Endodermal cell (in vitro differentiated cells): ENCODE measurements at regions not wholly inside any gene's neighbourhood (a gene's known extent, or its start where the extent isn't known, plus 50 kb on each side); places are given as distances from the start of the nearest gene placed in this dataset.

ENCODE experiments used
- DNase-seq: peaks from one replicate; pipeline ENCODE4 v3.0.0-alpha.2; 2017
- H3K27ac ChIP-seq: 2 replicates; pipeline ENCODE4 v1.5.1; 2013; ENCODE audit warnings: mild to moderate bottlenecking, low read depth, low read length, moderate library complexity
- H3K27me3 ChIP-seq: 2 replicates; pipeline ENCODE4 v1.6.1; 2013; ENCODE audit warnings: mild to moderate bottlenecking, low read length, moderate library complexity; ENCODE audit not compliant: insufficient read depth, control insufficient read depth, poor library complexity, severe bottlenecking
- H3K36me3 ChIP-seq: 2 replicates; pipeline ENCODE4 v1.7.0; 2013; ENCODE audit warnings: mild to moderate bottlenecking, low read length, moderate library complexity; ENCODE audit not compliant: control insufficient read depth, insufficient read depth
- H3K4me1 ChIP-seq: one replicate; pipeline ENCODE4 v1.7.0; 2013; ENCODE audit warnings: low read length; ENCODE audit not compliant: control insufficient read depth, insufficient read depth
- H3K4me3 ChIP-seq: 2 replicates; pipeline ENCODE4 v1.5.1; 2013; ENCODE audit warnings: mild to moderate bottlenecking, low read length, moderate library complexity
- H3K9ac ChIP-seq: 2 replicates; pipeline ENCODE4 v1.6.1; 2013; ENCODE audit warnings: mild to moderate bottlenecking, low read length, moderate library complexity; ENCODE audit not compliant: poor library complexity, severe bottlenecking; ENCODE audit errors: extremely low read depth
- H3K9me3 ChIP-seq: 2 replicates; pipeline ENCODE4 v1.6.1; 2013; ENCODE audit warnings: mild to moderate bottlenecking, low read length, moderate library complexity; ENCODE audit not compliant: control insufficient read depth
- H3K27ac Mint-ChIP-seq: 2 replicates; pipeline ENCODE4 v1.8.0; 2020; ENCODE audit warnings: mixed read lengths
- H3K27me3 Mint-ChIP-seq: 2 replicates; pipeline ENCODE4 v1.8.0; 2021; ENCODE audit warnings: mild to moderate bottlenecking, mixed read lengths; ENCODE audit not compliant: insufficient read depth
- H3K36me3 Mint-ChIP-seq: 2 replicates; pipeline ENCODE4 v1.8.0; 2020; ENCODE audit warnings: low read depth, mixed read lengths
- H3K4me1 Mint-ChIP-seq: 2 replicates; pipeline ENCODE4 v1.8.0; 2020; ENCODE audit warnings: mixed read lengths
- H3K4me3 Mint-ChIP-seq: 2 replicates; pipeline ENCODE4 v1.8.0; 2020; ENCODE audit warnings: mild to moderate bottlenecking, moderate library complexity, mixed read lengths
- H3K9me3 Mint-ChIP-seq: 2 replicates; pipeline ENCODE4 v1.8.0; 2020; ENCODE audit warnings: mild to moderate bottlenecking, mixed read lengths
- CTCF ChIP-seq: fragments of 200-600 bp; sonication (generic); conservative IDR thresholded peaks from 2 replicates; pipeline ENCODE4 v1.5.0; 2021; ENCODE audit warnings: antibody characterized with exemption, mild to moderate bottlenecking
- WGBS, 2 experiments: methylation state at CpG; one replicate each; pipeline versions ENCODE4 v1.1.5 to v1.1.7; 2013; ENCODE audit warnings: missing lambda C conversion rate in 2 of 2, mixed read lengths in 1 of 2; ENCODE audit not compliant: insufficient coverage in 1 of 2, insufficient read length in 1 of 2; 5-methylcytosine and 5-hydroxymethylcytosine counted together

GRCh38 chr6:167758309-167759023, 68.2 kb upstream of the AFDN start:
- H3K9ac ChIP-seq = no peak overlapping the region
- H3K4me3 ChIP-seq = no peak overlapping the region
- no peaks in the 10 kb centered on the region for H3K36me3 ChIP-seq
- no peaks in the 10 kb centered on the region for H3K9me3 ChIP-seq
- Mint-ChIP-seq H3K4me3 (no peak overlapping the region), H3K36me3 (peaks cover 2% of the 10 kb centered on the region), H3K9me3 (peaks cover 3% of the 10 kb centered on the region), H3K4me1 (peaks cover 11% of the 10 kb centered on the region), H3K27me3 (peaks cover 9% of the 10 kb centered on the region), H3K27ac (no peak overlapping the region)
- peaks cover 2% of the 10 kb centered on the region for H3K4me1 ChIP-seq
- TF ChIP-seq CTCF = peak; percentile 20
- DNase-seq = no peak
- WGBS, 2 experiments = 93 to 96% methylated on average over 11 to 20 of the region's 20 CpGs
- no peak overlapping the region for H3K27ac ChIP-seq
- no peaks in the 10 kb centered on the region for H3K27me3 ChIP-seq

- Mint-ChIP-seq H3K27me3 (peaks cover 5% of the 10 kb centered on the region), H3K9me3 (no peaks in the 10 kb centered on the region), H3K36me3 (no peaks in the 10 kb centered on the region), H3K4me3 (no peak overlapping the region), H3K4me1 (peaks cover 11% of the 10 kb centered on the region), H3K27ac (no peak overlapping the region)
- no peak overlapping the region for H3K27ac ChIP-seq
- H3K4me3 ChIP-seq = no peak overlapping the region
- 97 to 98% methylated on average over 6 to 8 of the region's 8 CpGs for WGBS, 2 experiments
- no peak for TF ChIP-seq CTCF
- H3K9ac ChIP-seq = no peak overlapping the region
- H3K27me3 ChIP-seq = no peaks in the 10 kb centered on the region
- H3K36me3 ChIP-seq = no peaks in the 10 kb centered on the region
- peaks cover 2% of the 10 kb centered on the region for H3K4me1 ChIP-seq
- no peaks in the 10 kb centered on the region for H3K9me3 ChIP-seq
- no peak for DNase-seq
Measured at GRCh38 chr6:167759206-167759605, 67.5 kb upstream of the AFDN start.

DNA sequence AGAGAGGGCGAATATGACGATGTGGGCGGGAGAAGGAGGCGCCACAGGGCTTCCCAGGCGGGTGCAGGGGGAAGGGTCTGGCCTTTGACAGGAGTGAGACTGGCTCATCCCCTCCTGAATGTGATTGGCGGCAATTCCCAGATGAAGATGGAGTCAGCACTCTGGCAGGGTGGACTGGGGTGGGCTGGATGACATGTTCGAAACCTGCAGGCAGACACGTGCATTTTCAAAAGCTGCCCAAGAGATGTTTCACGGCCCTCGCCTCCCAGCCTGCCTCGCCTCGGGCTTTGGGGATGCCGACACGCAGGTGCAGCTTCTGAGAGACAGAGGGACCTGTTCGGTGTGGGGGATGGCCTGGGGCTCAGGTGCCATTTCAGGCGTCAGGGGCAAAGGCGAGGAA, 66.8 kb upstream of the AFDN start:
- Mint-ChIP-seq H3K4me1 (peaks cover 11% of the 10 kb centered on the region), H3K9me3 (no peaks in the 10 kb centered on the region)

More for the DNA sequence above, 66.8 kb upstream of the AFDN start:
- 94 to 98% methylated on average over 15 to 17 of the region's 17 CpGs for WGBS, 2 experiments
- H3K27ac Mint-ChIP-seq = no peak overlapping the region
- no peaks in the 10 kb centered on the region for H3K27me3 Mint-ChIP-seq
- Histone ChIP-seq H3K4me3 (no peak overlapping the region), H3K4me1 (peaks cover 2% of the 10 kb centered on the region), H3K9me3 (no peaks in the 10 kb centered on the region), H3K36me3 (no peaks in the 10 kb centered on the region), H3K27me3 (no peaks in the 10 kb centered on the region), H3K27ac (no peak overlapping the region), H3K9ac (no peak overlapping the region)
- H3K36me3 Mint-ChIP-seq = no peaks in the 10 kb centered on the region
- DNase-seq = no peak
- no peak overlapping the region for H3K4me3 Mint-ChIP-seq
- no peak for TF ChIP-seq CTCF
